WERI-Rb-1 (cell line): ENCODE measurements at regions not wholly inside any gene's neighbourhood (a gene's known extent, or its start where the extent isn't known, plus 50 kb on each side); places are given as distances from the start of the nearest gene placed in this dataset.

Experiments
- DNase-seq: peaks from one replicate; pipeline ENCODE4 v3.0.0-alpha.2; 2020
- H3K27ac ChIP-seq: fragments of 250-450 bp; sonication (Bioruptor Pico); 2 replicates; pipeline ENCODE4 v1.5.1; 2020; ENCODE audit warnings: mild to moderate bottlenecking, moderate library complexity
- H3K27me3 ChIP-seq: fragments of 250-450 bp; sonication (Bioruptor Pico); 2 replicates; pipeline ENCODE4 v1.5.1; 2021; ENCODE audit warnings: mild to moderate bottlenecking, low read depth, moderate library complexity; ENCODE audit not compliant: insufficient read depth, severe bottlenecking
- H3K36me3 ChIP-seq: fragments of 250-450 bp; sonication (Bioruptor Pico); 2 replicates; pipeline ENCODE4 v1.5.1; 2020; ENCODE audit warnings: mild to moderate bottlenecking, moderate library complexity
- H3K4me3 ChIP-seq: 2 replicates; pipeline ENCODE4 v1.5.1; 2011; ENCODE audit warnings: low read depth, mild to moderate bottlenecking, control low read depth, low read length
- H3K9me3 ChIP-seq: fragments of 250-450 bp; sonication (Bioruptor Pico); 2 replicates; pipeline ENCODE4 v1.5.1; 2021; ENCODE audit warnings: mild to moderate bottlenecking, moderate library complexity; ENCODE audit not compliant: severe bottlenecking
- CTCF ChIP-seq: IDR thresholded peaks from 2 replicates; pipeline ENCODE4 v1.5.1; 2011; ENCODE audit warnings: low read depth, mild to moderate bottlenecking, control low read depth, inconsistent platforms, low read length

- Histone ChIP-seq H3K27me3 (peaks cover 69% of the 10 kb centered on the region), H3K36me3 (no peaks in the 10 kb centered on the region), H3K27ac (no peak overlapping the region), H3K4me3 (no peak overlapping the region), H3K9me3 (no peaks in the 10 kb centered on the region)
- DNase-seq = no peak
- no peak for TF ChIP-seq CTCF
Measured at GRCh38 chr11:134610116-134610910, 198.3 kb upstream of the B3GAT1 start.

GRCh38 chr11:134609361-134610115, 197.5 kb upstream of the B3GAT1 start:
- H3K27ac ChIP-seq = no peak overlapping the region
- DNase-seq = no peak
- H3K4me3 ChIP-seq = no peak overlapping the region
- H3K9me3 ChIP-seq = no peaks in the 10 kb centered on the region
- TF ChIP-seq CTCF = no peak
- H3K27me3 ChIP-seq = peaks cover 67% of the 10 kb centered on the region
- H3K36me3 ChIP-seq = no peaks in the 10 kb centered on the region

GRCh38 chr11:134607963-134608750, 196.1 kb upstream of the B3GAT1 start:
- Histone ChIP-seq H3K27me3 (peaks cover 63% of the 10 kb centered on the region), H3K4me3 (no peak overlapping the region), H3K36me3 (no peaks in the 10 kb centered on the region), H3K27ac (no peak overlapping the region), H3K9me3 (no peaks in the 10 kb centered on the region)
- DNase-seq = no peak
- no peak for TF ChIP-seq CTCF

GRCh38 chr11:134606251-134606650, 194.2 kb upstream of the B3GAT1 start:
- no peak for TF ChIP-seq CTCF
- no peaks in the 10 kb centered on the region for H3K9me3 ChIP-seq
- no peak overlapping the region for H3K27ac ChIP-seq
- no peak for DNase-seq
- H3K36me3 ChIP-seq = no peaks in the 10 kb centered on the region
- H3K27me3 ChIP-seq = peaks cover 55% of the 10 kb centered on the region
- no peak overlapping the region for H3K4me3 ChIP-seq

- Histone ChIP-seq H3K36me3 (no peaks in the 10 kb centered on the region), H3K27ac (no peak overlapping the region), H3K4me3 (no peak overlapping the region), H3K9me3 (no peaks in the 10 kb centered on the region), H3K27me3 (peaks cover 50% of the 10 kb centered on the region)
- TF ChIP-seq CTCF = no peak
- DNase-seq = no peak
Measured at GRCh38 chr11:134604886-134605285, 192.8 kb upstream of the B3GAT1 start.
